ENCODE measurements at regions not wholly inside any gene's neighbourhood (a gene's known extent, or its start where the extent isn't known, plus 50 kb on each side); places are given as distances from the start of the nearest gene placed in this dataset.

DNA sequence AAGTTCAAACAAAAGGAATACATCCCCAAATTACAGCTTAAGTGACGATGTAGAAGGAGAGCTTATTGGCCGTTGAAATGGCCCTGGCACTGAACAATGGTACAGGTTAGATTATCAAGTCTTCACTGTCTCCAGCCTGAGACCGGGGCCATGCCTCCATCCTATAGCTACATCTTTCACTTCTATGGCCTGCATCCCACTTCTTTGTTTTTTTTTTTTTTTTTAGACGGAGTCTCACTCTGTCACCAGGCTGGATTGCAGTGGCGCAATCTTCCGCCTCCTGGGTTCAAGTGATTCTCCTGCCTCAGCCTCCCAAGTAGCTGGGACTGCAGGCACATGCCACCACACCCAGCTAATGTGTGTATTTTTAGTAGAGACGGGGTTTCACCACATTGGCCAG lies 464.6 kb downstream of the CDH26 start:
- H3K36me3 ChIP-seq (ENCODE audit: control insufficient read depth, insufficient read depth, low read length): no peaks in the 10 kb centered on the region
- WGBS, 2 experiments (ENCODE audit: insufficient coverage in 1 of 2, insufficient read length in 1 of 2): 90 to 95% methylated on average over 4 to 7 of the region's 7 CpGs
- no peaks in the 10 kb centered on the region for H3K27me3 ChIP-seq (ENCODE audit: control insufficient read depth, insufficient read depth, low read length, poor library complexity, severe bottlenecking)
- H3K4me1 ChIP-seq (ENCODE audit: control insufficient read depth, insufficient read depth, low read length): no peaks in the 10 kb centered on the region
- Mint-ChIP-seq H3K27ac (no peak overlapping the region), H3K4me3 (no peak overlapping the region), H3K36me3 (ENCODE audit: low read depth) (no peaks in the 10 kb centered on the region), H3K27me3 (ENCODE audit: insufficient read depth) (peaks cover 16% of the 10 kb centered on the region), H3K9me3 (no peaks in the 10 kb centered on the region), H3K4me1 (no peaks in the 10 kb centered on the region)
- TF ChIP-seq, protein P1, sequence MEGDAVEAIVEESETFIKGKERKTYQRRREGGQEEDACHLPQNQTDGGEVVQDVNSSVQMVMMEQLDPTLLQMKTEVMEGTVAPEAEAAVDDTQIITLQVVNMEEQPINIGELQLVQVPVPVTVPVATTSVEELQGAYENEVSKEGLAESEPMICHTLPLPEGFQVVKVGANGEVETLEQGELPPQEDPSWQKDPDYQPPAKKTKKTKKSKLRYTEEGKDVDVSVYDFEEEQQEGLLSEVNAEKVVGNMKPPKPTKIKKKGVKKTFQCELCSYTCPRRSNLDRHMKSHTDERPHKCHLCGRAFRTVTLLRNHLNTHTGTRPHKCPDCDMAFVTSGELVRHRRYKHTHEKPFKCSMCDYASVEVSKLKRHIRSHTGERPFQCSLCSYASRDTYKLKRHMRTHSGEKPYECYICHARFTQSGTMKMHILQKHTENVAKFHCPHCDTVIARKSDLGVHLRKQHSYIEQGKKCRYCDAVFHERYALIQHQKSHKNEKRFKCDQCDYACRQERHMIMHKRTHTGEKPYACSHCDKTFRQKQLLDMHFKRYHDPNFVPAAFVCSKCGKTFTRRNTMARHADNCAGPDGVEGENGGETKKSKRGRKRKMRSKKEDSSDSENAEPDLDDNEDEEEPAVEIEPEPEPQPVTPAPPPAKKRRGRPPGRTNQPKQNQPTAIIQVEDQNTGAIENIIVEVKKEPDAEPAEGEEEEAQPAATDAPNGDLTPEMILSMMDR (conservative IDR thresholded peaks at IDR 0.05): no peak
- DNase-seq: no peak
- no peak overlapping the region for H3K9ac ChIP-seq (ENCODE audit: extremely low read depth, low read length, poor library complexity, severe bottlenecking)
- no peaks in the 10 kb centered on the region for H3K9me3 ChIP-seq (ENCODE audit: control insufficient read depth, low read length)
- H3K4me3 ChIP-seq (ENCODE audit: low read length): no peak overlapping the region
- H3K27ac ChIP-seq (ENCODE audit: low read depth, low read length): no peak overlapping the region

- Mint-ChIP-seq H3K4me1 (no peaks in the 10 kb centered on the region), H3K9me3 (no peaks in the 10 kb centered on the region), H3K4me3 (no peak overlapping the region), H3K36me3 (ENCODE audit: low read depth) (no peaks in the 10 kb centered on the region), H3K27ac (no peak overlapping the region), H3K27me3 (ENCODE audit: insufficient read depth) (peaks cover 13% of the 10 kb centered on the region)
- H3K36me3 ChIP-seq (ENCODE audit: control insufficient read depth, insufficient read depth, low read length): no peaks in the 10 kb centered on the region
- TF ChIP-seq, protein P1 (conservative IDR thresholded peaks at IDR 0.05): no peak
- WGBS, 2 experiments (ENCODE audit: insufficient coverage in 1 of 2, insufficient read length in 1 of 2): 89 to 100% methylated on average over 2 to 4 of the region's 4 CpGs
- H3K9ac ChIP-seq (ENCODE audit: extremely low read depth, low read length, poor library complexity, severe bottlenecking): no peak overlapping the region
- no peaks in the 10 kb centered on the region for H3K27me3 ChIP-seq (ENCODE audit: control insufficient read depth, insufficient read depth, low read length, poor library complexity, severe bottlenecking)
- DNase-seq: no peak
- H3K9me3 ChIP-seq (ENCODE audit: control insufficient read depth, low read length): no peaks in the 10 kb centered on the region
- no peak overlapping the region for H3K27ac ChIP-seq (ENCODE audit: low read depth, low read length)
- no peaks in the 10 kb centered on the region for H3K4me1 ChIP-seq (ENCODE audit: control insufficient read depth, insufficient read depth, low read length)
- no peak overlapping the region for H3K4me3 ChIP-seq (ENCODE audit: low read length)
Measured at GRCh38 chr20:60424267-60424902, 466.2 kb downstream of the CDH26 start.

DNA sequence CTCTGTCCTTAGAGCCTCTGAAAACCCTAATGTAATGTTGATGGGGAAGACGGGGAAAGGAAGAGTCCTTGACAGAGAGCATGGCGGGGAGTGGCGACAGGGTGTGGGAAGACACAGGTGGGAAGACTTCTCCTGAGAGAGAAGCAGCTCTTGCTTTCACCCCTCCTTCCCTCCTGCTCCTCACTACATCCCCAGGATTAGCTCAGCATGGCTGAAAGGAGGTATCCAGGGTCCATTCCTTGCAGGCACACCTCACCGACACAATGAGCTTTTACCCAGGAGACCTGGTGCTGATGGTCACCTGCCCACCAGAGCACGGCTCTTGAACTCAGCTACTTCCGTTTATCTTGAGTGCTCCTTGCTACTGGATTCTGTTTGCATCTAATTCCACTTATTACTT lies 469.3 kb downstream of the CDH26 start:
- Mint-ChIP-seq H3K9me3 (no peaks in the 10 kb centered on the region), H3K4me3 (no peak overlapping the region), H3K36me3 (ENCODE audit: low read depth) (no peaks in the 10 kb centered on the region), H3K27me3 (ENCODE audit: insufficient read depth) (peaks cover 9% of the 10 kb centered on the region), H3K4me1 (peaks cover 5% of the 10 kb centered on the region), H3K27ac (no peak overlapping the region)
- no peak for DNase-seq
- 90 to 94% methylated on average over 3 to 5 of the region's 6 CpGs for WGBS, 2 experiments (ENCODE audit: insufficient coverage in 1 of 2, insufficient read length in 1 of 2)
- TF ChIP-seq, protein P1 (conservative IDR thresholded peaks at IDR 0.05): no peak
- no peaks in the 10 kb centered on the region for H3K9me3 ChIP-seq (ENCODE audit: control insufficient read depth, low read length)
- no peak overlapping the region for H3K9ac ChIP-seq (ENCODE audit: extremely low read depth, low read length, poor library complexity, severe bottlenecking)
- H3K4me1 ChIP-seq (ENCODE audit: control insufficient read depth, insufficient read depth, low read length): no peaks in the 10 kb centered on the region
- H3K4me3 ChIP-seq (ENCODE audit: low read length): no peak overlapping the region
- H3K36me3 ChIP-seq (ENCODE audit: control insufficient read depth, insufficient read depth, low read length): no peaks in the 10 kb centered on the region
- no peaks in the 10 kb centered on the region for H3K27me3 ChIP-seq (ENCODE audit: control insufficient read depth, insufficient read depth, low read length, poor library complexity, severe bottlenecking)
- no peak overlapping the region for H3K27ac ChIP-seq (ENCODE audit: low read depth, low read length)

Measured in endodermal cell (in vitro differentiated cells).